SH-SY5Y (cell line): ENCODE measurements at regions not wholly inside any gene's neighbourhood (a gene's known extent, or its start where the extent isn't known, plus 50 kb on each side); places are given as distances from the start of the nearest gene placed in this dataset.

Experiments used
- GATA2 ChIP-seq: IDR thresholded peaks from 2 replicates; pipeline ENCODE4 v1.6.1; 2011; ENCODE audit warnings: mild to moderate bottlenecking, low read depth, low read length
- GATA3 ChIP-seq: IDR thresholded peaks from 2 replicates; pipeline ENCODE4 v1.6.1; 2011; ENCODE audit warnings: low read depth, mild to moderate bottlenecking, low read length, moderate library complexity

GRCh38 chr2:66127061-66127460, 307.9 kb upstream of the MEIS1 start:
- no peak for TF ChIP-seq GATA3
- no peak for TF ChIP-seq GATA2

GRCh38 chr2:66125951-66126350, 309.0 kb upstream of the MEIS1 start:
- TF ChIP-seq GATA3 (no peak), GATA2 (no peak)

GRCh38 chr2:66122516-66122915, 312.4 kb upstream of the MEIS1 start:
- TF ChIP-seq GATA2 = no peak
- TF ChIP-seq GATA3 = no peak

GRCh38 chr2:66121946-66122345, 313.0 kb upstream of the MEIS1 start:
- no peak for TF ChIP-seq GATA2
- no peak for TF ChIP-seq GATA3

GRCh38 chr2:66113988-66114625, 320.8 kb upstream of the MEIS1 start:
- TF ChIP-seq GATA3 = no peak
- no peak for TF ChIP-seq GATA2

- no peak for TF ChIP-seq GATA2
- TF ChIP-seq GATA3 = no peak
Measured at GRCh38 chr2:66111706-66112105, 323.2 kb upstream of the MEIS1 start.

GRCh38 chr2:66110608-66111007, 324.3 kb upstream of the MEIS1 start:
- TF ChIP-seq GATA2 (no peak), GATA3 (no peak)

GRCh38 chr2:66110086-66110485, 324.8 kb upstream of the MEIS1 start:
- TF ChIP-seq GATA2 = no peak
- no peak for TF ChIP-seq GATA3

- TF ChIP-seq GATA3 (no peak), GATA2 (no peak)
Measured at GRCh38 chr2:66109419-66109818, 325.5 kb upstream of the MEIS1 start.

GRCh38 chr2:66105066-66105753, 329.7 kb upstream of the MEIS1 start:
- no peak for TF ChIP-seq GATA2
- no peak for TF ChIP-seq GATA3

- TF ChIP-seq GATA3 = no peak
- TF ChIP-seq GATA2 = no peak
Measured at GRCh38 chr2:66103581-66103980, 331.3 kb upstream of the MEIS1 start.

GRCh38 chr2:66101206-66101605, 333.7 kb upstream of the MEIS1 start:
- TF ChIP-seq GATA2 (no peak), GATA3 (no peak)

GRCh38 chr2:66095820-66096345, 339.0 kb upstream of the MEIS1 start:
- TF ChIP-seq GATA3 (no peak), GATA2 (no peak)

GRCh38 chr2:66093371-66093770, 341.6 kb upstream of the MEIS1 start:
- TF ChIP-seq GATA2 (no peak), GATA3 (no peak)

- TF ChIP-seq GATA3 = no peak
- TF ChIP-seq GATA2 = no peak
Measured at GRCh38 chr2:66084948-66085590, 349.9 kb upstream of the MEIS1 start.

GRCh38 chr2:66082581-66082980, 352.3 kb upstream of the MEIS1 start:
- TF ChIP-seq GATA3 (no peak), GATA2 (no peak)
